Memory B cell (primary cell): ENCODE measurements at regions not wholly inside any gene's neighbourhood (a gene's known extent, or its start where the extent isn't known, plus 50 kb on each side); places are given as distances from the start of the nearest gene placed in this dataset.
"Not testable (repeated sequence)": the region's sequence is repeated elsewhere in the genome, so short reads cannot be mapped to it uniquely, and the experiment has no call there.

Experiments
- ATAC-seq: fragments of 150-1000 bp; cut with Tn5 transposase; 2 replicates; pipeline ENCODE4 v1.10.0; 2021; ENCODE audit warnings: low read depth, mild to moderate bottlenecking, moderate library complexity
- DNase-seq, 2 donors: peaks; one replicate each; pipeline ENCODE4 v3.0.0; 2022; ENCODE audit warnings: low spot score in 2 of 2
- H3K27ac Mint-ChIP-seq: one replicate; pipeline ENCODE4 v1.8.0; 2022; ENCODE audit warnings: mild to moderate bottlenecking, moderate library complexity, mixed read lengths
- H3K27me3 Mint-ChIP-seq: one replicate; pipeline ENCODE4 v1.8.0; 2022; ENCODE audit warnings: mixed read lengths
- H3K36me3 Mint-ChIP-seq: one replicate; pipeline ENCODE4 v1.8.0; 2022; ENCODE audit warnings: mild to moderate bottlenecking, mixed read lengths
- H3K4me1 Mint-ChIP-seq: one replicate; pipeline ENCODE4 v1.8.0; 2022; ENCODE audit warnings: mixed read lengths
- H3K4me3 Mint-ChIP-seq: one replicate; pipeline ENCODE4 v1.8.0; 2022; ENCODE audit warnings: mild to moderate bottlenecking, moderate library complexity, mixed read lengths
- H3K9me3 Mint-ChIP-seq: one replicate; pipeline ENCODE4 v1.8.0; 2022; ENCODE audit warnings: mixed read lengths

DNA sequence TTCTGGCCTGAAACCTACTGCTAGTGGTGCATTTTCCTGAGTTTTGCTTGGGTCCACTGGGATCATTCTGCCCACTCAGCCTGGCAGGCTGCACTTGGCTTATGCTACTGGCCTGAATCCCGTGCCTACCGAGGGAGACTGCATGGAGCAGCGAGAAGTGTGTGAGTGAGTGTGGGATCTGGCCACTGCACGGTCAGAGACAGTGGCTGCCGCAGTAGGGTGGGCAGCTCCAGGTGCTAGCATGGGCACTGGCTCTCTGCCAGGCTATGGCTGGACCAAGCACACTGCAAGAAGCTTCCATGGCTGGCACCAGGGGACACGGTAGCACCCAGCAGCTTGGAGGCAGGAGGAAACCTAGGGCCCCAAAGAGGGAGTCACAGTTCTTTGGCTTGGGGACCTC, 1058.7 kb upstream of the ACO1 start:
- H3K36me3 Mint-ChIP-seq, result no peaks in the 10 kb centered on the region
- no peak overlapping the region for H3K4me3 Mint-ChIP-seq
- H3K9me3 Mint-ChIP-seq, result peaks cover 2% of the 10 kb centered on the region
- no peak for DNase-seq
- no peak for ATAC-seq
- H3K27ac Mint-ChIP-seq, result no peak overlapping the region
- peaks cover 11% of the 10 kb centered on the region for H3K4me1 Mint-ChIP-seq
- no peaks in the 10 kb centered on the region for H3K27me3 Mint-ChIP-seq

DNA sequence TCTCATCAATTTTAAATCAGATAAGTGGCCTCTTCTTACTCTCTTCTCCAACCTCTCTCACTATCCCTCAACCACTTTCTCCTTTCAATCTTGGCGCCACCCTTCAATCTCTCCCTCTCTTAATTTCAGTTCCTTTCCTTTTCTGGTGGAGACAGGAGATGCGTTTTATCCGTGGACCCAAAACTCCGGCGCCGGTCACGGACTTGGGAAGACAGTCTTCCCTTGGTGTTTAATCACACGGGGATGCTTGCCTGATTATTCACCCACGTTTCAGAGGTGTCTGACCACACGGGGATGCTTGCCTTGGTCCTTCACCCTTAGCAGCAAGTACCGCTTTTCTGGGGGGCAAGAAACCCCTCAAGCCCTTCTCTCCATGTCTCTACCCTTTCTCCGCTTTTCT, 1057.6 kb upstream of the ACO1 start:
- not testable (repeated sequence) for H3K9me3 Mint-ChIP-seq, DNase-seq, ATAC-seq, H3K36me3 Mint-ChIP-seq, H3K4me3 Mint-ChIP-seq, H3K27ac Mint-ChIP-seq, H3K27me3 Mint-ChIP-seq
- H3K4me1 Mint-ChIP-seq, result peaks cover 11% of the 10 kb centered on the region

DNA sequence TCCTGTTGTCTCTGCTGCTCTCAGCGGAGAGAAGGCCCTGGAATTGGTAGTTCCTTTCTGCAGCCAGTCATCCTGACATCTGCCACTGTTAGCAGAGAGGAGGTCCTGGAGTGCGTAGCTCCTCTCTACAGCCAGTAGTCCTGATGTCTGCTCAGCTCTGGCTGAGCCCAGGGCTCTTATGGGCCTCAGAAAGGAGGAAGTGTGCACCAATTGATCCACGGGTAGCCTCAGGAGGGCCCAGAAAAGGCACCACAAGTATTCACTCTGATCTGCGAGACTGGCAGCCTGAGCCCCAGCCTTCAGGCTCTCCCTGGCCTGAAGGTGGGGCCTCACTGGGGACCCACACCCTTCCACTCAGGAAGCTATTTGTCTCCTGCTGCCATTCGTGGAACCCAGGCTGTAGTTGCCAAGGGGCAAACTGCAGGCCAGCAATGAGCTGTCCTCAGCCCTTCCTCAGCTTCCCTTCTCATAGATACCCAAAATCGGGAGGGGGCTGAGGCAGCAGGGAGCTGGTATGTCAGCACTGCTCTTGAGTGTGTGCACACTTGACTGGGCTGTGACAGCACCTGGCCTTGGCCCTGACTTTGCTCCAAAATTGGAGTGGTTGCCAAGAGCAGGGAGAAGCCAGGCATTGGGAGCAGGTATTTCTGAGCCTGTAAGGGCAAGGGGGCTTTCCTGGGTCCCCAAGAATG, 1049.5 kb upstream of the ACO1 start:
- H3K27ac Mint-ChIP-seq, result no peak overlapping the region

DNA sequence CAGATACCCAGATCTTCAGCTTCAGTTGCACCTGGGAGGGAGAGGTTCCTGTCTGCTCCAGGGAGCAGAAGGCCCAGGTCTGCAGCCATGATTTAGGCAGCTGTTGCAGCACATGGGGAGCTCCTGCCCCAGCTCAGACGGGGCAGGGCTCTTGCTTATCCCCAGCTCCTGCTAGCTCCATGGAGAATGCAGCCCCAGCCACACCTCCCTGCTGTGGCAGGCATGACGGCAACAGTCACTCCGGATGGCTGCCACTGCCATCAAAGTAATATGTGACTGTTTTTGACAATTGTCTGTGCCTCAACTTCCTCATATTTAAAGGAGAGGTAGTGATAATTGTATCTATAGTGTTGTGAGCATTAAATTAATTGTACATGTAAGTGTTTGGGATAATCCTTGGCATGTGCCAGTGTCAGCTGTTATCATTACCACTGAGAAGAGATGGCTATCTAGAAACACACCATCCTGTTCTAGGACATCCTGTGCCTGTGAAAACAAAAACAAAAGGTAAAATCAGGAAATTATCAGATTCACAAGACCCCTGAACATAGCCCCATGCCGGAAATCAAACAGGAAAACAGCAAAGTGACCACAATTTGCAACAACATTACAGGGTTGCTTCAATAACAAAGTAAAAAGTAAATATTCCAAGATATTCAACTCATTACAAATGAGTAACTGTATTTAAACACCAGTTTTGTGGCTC, 1048.8 kb upstream of the ACO1 start:
- peaks cover 1% of the 10 kb centered on the region for H3K9me3 Mint-ChIP-seq
- peaks cover 2% of the 10 kb centered on the region for H3K4me1 Mint-ChIP-seq
- DNase-seq, result no peak
- no peaks in the 10 kb centered on the region for H3K27me3 Mint-ChIP-seq
- no peak overlapping the region for H3K27ac Mint-ChIP-seq
- H3K36me3 Mint-ChIP-seq, result peaks cover 2% of the 10 kb centered on the region
- ATAC-seq, result no peak
- H3K4me3 Mint-ChIP-seq, result no peak overlapping the region

More for the DNA sequence above, 1049.5 kb upstream of the ACO1 start:
- Mint-ChIP-seq H3K4me1 (peaks cover 2% of the 10 kb centered on the region), H3K9me3 (peaks cover 1% of the 10 kb centered on the region), H3K4me3 (no peak overlapping the region), H3K27me3 (no peaks in the 10 kb centered on the region), H3K36me3 (peaks cover 2% of the 10 kb centered on the region)
- DNase-seq (no peak), ATAC-seq (no peak)

DNA sequence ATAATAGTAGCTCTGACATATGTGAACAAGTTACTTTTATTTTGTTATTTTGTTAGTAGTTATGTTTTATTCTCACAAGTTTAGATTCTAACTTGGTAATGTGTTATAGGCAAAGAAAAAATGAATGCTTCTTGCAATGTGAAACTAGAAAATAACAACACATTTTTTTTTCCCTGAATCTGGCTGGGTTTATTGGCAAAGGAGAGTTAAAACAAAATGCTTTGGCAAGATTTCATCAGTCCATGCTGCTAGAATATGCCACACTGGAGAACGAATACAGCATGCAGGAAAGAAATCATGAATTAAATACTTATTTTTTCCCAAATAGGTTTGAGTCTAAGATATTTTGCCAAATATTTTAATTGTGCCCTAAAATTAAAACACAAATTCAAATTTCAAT, 1048.1 kb upstream of the ACO1 start:
- H3K36me3 Mint-ChIP-seq, result peaks cover 2% of the 10 kb centered on the region

DNA sequence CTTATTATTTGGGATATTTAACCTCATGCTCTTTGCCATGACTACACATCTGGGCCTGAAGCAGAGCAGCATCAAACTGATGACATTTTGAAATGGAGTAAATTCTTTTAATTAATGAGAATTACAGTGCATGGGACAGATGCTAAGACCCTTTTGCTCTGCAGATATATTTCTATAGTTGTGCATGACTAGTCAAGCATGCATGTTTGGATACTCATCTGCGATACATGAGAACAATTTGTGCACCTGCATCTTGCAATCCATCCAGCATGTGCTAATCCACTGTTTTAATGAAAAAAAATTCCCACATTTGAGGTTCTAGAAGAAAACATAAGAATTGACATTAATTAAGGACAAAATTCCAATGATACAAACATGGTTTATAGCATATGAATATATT, 1047.6 kb upstream of the ACO1 start:
- DNase-seq (no peak), ATAC-seq (no peak)
- no peak overlapping the region for H3K4me3 Mint-ChIP-seq
- no peak overlapping the region for H3K27ac Mint-ChIP-seq
- H3K27me3 Mint-ChIP-seq, result no peaks in the 10 kb centered on the region
- H3K4me1 Mint-ChIP-seq, result peaks cover 2% of the 10 kb centered on the region
- H3K36me3 Mint-ChIP-seq, result peaks cover 2% of the 10 kb centered on the region
- H3K9me3 Mint-ChIP-seq, result peaks cover 1% of the 10 kb centered on the region

More for the DNA sequence above, 1048.1 kb upstream of the ACO1 start:
- DNase-seq, result no peak
- peaks cover 2% of the 10 kb centered on the region for H3K4me1 Mint-ChIP-seq
- no peaks in the 10 kb centered on the region for H3K27me3 Mint-ChIP-seq
- H3K9me3 Mint-ChIP-seq, result peaks cover 1% of the 10 kb centered on the region
- H3K27ac Mint-ChIP-seq, result no peak overlapping the region
- no peak for ATAC-seq
- H3K4me3 Mint-ChIP-seq, result no peak overlapping the region

DNA sequence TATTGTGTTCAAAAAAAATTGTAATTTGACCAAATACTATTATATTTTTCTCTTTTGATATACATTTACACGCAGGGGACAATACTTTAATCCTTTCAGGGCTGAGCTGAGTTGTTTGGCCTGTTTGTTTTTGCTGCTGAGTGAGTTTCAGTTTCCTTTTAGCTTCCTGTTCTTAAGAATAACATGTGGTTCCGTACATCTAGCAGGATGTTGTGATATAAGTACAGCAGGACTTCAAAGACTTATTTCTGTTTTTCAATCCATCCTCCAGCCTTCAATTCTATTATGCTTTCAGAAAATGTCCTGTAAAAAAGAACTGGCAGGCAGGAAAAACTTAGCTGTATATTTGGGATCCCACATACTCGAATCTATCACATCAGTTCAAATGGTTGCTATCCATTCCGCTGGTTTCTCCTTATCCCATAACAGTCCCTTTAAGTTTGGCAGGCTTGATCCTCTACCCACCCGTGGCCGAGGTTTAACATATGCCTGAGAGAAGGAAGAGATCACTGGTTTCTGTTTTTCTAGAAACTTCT, 1037.3 kb upstream of the ACO1 start:
- Mint-ChIP-seq H3K36me3 (peaks cover 7% of the 10 kb centered on the region), H3K4me1 (peaks cover 18% of the 10 kb centered on the region), H3K27me3 (no peaks in the 10 kb centered on the region), H3K4me3 (peak overlapping the region; percentile 31), H3K9me3 (peaks cover 3% of the 10 kb centered on the region), H3K27ac (peak overlapping the region; percentile 91)
- peak; percentile 100 for ATAC-seq
- DNase-seq, result peak in 1 of 2 donors; percentile 32

DNA sequence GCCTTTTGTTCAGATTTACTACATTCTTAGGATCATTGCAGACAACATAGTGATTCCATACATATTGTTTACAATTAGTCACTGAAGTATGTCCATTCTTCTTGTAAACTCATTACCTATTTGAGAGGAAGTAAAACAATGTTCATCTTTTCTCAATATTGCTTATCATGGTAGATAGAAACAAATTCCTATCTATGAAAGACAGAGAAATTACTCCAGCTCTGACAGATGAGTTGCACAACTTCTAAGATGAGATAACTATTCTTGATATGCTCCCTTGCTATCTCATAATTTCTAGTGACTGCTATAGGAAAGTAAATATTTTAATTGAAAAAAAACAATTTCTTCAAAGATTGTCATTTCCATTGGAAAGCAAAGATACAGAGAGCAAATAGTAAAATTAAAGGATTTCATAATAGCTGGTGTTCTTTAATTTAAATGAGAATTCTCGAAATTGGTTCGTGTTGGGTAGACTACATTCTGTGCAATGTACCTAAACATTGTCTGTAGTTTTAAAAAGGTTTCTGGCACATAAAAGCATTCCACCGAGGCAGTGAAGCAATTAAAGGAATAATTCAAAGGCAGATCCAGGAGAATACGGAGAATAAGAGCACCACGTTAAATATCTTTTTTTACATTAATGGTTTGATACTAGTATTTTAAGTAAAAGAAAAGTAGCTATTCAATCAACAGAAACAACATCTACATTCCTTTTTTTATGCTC, 1029.1 kb upstream of the ACO1 start:
- Mint-ChIP-seq H3K27me3 (peaks cover 1% of the 10 kb centered on the region), H3K4me3 (no peak overlapping the region), H3K27ac (no peak overlapping the region), H3K4me1 (no peaks in the 10 kb centered on the region), H3K9me3 (peaks cover 2% of the 10 kb centered on the region), H3K36me3 (no peaks in the 10 kb centered on the region)
- DNase-seq (no peak), ATAC-seq (no peak)

DNA sequence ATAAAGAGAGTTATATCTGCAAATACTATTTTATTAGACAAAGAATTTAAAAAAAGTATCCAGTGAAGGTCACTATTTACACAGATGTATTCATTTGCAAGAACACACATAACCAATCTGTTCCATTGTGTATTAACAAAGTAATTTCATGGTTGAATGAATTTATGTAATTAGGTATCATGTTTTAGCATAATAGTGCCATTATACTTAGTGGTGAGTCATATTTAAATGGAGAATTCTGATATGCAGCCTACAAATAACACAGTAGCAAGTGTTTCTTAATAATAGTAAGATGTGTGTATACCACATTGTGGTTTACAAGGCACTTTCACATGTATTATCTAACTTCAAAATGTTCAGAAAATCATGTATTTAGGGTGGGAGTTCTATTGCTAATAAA, 1028.5 kb upstream of the ACO1 start:
- no peak overlapping the region for H3K27ac Mint-ChIP-seq
- ATAC-seq, result no peak
- no peaks in the 10 kb centered on the region for H3K4me1 Mint-ChIP-seq
- H3K36me3 Mint-ChIP-seq, result no peaks in the 10 kb centered on the region
- no peak for DNase-seq
- no peak overlapping the region for H3K4me3 Mint-ChIP-seq
- peaks cover 1% of the 10 kb centered on the region for H3K27me3 Mint-ChIP-seq
- peaks cover 2% of the 10 kb centered on the region for H3K9me3 Mint-ChIP-seq

DNA sequence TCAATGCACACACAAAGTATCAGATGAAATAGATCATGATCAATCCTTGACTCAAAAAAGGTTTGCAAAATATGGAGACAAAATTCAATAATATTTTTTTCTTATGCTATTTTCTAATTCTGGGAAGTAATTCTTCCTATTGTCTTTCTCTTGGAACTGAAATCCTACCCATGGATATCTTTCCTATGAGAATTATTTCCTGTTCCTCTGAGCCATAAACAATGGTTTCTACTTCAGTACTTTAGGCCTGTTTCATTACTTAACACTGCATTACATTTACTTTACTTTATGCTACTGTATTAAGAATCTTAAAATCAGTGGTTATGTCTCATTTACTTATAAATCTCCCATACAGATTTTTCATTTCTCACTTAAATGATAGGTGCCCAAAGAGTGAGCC, 1025.4 kb upstream of the ACO1 start:
- peaks cover 2% of the 10 kb centered on the region for H3K9me3 Mint-ChIP-seq
- no peak for ATAC-seq
- no peak overlapping the region for H3K4me3 Mint-ChIP-seq
- no peaks in the 10 kb centered on the region for H3K36me3 Mint-ChIP-seq
- H3K4me1 Mint-ChIP-seq, result no peaks in the 10 kb centered on the region
- peaks cover 2% of the 10 kb centered on the region for H3K27me3 Mint-ChIP-seq
- DNase-seq, result no peak
- H3K27ac Mint-ChIP-seq, result no peak overlapping the region

DNA sequence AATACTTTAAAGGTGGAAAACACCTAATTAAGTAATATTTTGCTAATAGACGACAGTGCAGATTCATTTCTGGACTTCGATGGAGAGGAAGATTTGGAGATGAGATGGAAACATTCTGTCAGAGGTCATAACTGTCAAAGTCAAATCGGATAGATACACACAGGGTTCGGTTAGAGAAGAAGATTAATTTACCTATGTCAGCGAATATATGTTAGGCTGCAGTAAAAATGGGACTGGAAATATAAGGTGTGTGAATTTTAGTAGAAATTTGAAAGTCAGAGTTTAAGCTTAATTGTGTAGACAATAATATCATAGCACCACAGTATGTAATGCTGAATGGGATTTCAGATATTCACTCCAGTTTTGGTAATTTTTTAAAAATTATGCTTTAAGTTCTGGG, 1020.3 kb upstream of the ACO1 start:
- Mint-ChIP-seq H3K36me3 (no peaks in the 10 kb centered on the region), H3K27me3 (peaks cover 1% of the 10 kb centered on the region), H3K4me3 (no peak overlapping the region), H3K9me3 (no peaks in the 10 kb centered on the region), H3K4me1 (no peaks in the 10 kb centered on the region), H3K27ac (no peak overlapping the region)
- no peak for ATAC-seq
- DNase-seq, result no peak

DNA sequence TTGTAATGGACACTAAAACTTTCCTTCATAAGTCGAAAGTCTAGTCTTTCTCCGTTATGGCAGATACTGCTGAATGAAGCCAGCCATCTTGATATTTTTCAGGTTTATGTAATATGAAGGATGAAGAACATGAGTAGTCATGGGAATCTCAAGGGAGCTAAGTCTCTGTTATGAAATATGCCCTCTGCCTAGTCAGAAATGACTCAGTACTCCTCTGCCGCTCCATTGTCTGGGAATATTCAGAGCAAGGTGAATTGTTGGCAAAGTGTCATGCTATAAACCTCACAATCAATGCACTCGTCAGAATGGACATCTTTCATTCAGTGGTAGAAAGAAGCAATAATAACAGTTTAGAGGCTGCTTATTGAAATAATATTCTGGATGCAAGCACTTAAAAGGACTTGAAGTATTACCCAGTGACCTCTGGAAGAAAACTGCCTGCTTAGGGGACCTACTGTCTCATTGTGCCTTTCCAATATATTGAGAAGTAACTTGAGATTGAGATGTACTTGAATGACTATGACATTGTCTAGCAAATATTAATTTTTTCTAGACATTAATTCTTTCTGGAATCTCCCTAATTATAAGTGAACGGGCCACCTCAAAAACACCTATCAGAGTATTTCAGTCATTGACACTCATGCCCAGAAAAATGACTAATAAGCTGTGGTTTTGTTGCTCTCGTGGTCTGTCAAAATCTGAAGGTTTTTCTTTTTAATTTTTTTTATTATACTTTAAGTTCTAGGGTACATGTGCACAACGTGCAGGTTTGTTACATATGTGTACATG, 1011.5 kb upstream of the ACO1 start:
- Mint-ChIP-seq H3K36me3 (no peaks in the 10 kb centered on the region), H3K4me1 (no peaks in the 10 kb centered on the region), H3K27me3 (no peaks in the 10 kb centered on the region), H3K27ac (no peak overlapping the region), H3K4me3 (no peak overlapping the region), H3K9me3 (peaks cover 2% of the 10 kb centered on the region)
- no peak for ATAC-seq
- no peak for DNase-seq

DNA sequence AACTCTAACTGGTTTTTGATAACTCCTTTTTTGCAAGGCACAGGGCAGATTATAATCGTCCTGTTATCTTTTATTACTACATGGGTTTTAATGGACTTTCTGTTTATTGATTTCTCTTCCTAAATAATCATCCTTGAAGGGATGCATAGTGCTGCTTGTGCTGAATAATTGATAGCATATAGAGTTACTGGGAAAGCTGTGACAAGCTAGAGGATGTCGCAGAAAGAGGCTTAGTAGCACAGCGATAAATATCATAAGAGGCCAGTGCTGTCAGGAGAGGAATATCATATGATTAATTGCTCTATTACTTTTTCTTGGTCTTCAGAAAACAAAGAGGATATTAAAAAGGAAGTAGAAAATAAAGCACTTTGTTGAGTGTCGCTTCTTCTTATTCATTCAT, 1007.1 kb upstream of the ACO1 start:
- Mint-ChIP-seq H3K9me3 (peaks cover 2% of the 10 kb centered on the region), H3K4me1 (no peaks in the 10 kb centered on the region), H3K36me3 (no peaks in the 10 kb centered on the region), H3K27ac (no peak overlapping the region), H3K4me3 (no peak overlapping the region), H3K27me3 (no peaks in the 10 kb centered on the region)
- DNase-seq, result no peak
- ATAC-seq, result no peak

DNA sequence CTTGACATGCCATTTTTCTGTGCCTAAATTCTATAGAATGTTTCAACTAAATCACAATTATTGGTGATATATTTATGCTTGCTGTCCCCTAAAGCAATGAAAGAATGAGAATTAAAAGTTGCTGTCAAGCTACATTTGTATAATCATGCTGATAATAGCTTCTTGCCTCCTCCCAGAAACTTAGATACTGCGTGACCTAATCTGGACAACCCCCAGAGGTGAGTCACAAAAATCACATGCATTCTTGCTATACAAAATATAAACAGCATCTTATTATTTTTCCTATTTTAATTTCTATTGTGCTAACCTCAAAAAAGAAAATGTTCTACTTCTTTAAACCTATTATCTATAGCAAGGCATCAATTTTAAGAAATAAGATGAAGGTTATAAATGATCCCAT, 995.8 kb upstream of the ACO1 start:
- Mint-ChIP-seq H3K4me3 (no peak overlapping the region), H3K27ac (no peak overlapping the region), H3K36me3 (no peaks in the 10 kb centered on the region), H3K4me1 (peaks cover 10% of the 10 kb centered on the region), H3K9me3 (no peaks in the 10 kb centered on the region), H3K27me3 (no peaks in the 10 kb centered on the region)
- ATAC-seq (no peak), DNase-seq (no peak)
